Sigmoid colon (tissue), 6 donors: ENCODE measurements at regions not wholly inside any gene's neighbourhood (a gene's known extent, or its start where the extent isn't known, plus 50 kb on each side); places are given as distances from the start of the nearest gene placed in this dataset.

ENCODE experiments used
- DNase-seq: peaks from one replicate; pipeline ENCODE4 v3.0.0-alpha.2; 2019
- H3K27ac ChIP-seq, 4 donors: fragments of 200-600 bp; sonication (generic); one replicate each; pipeline ENCODE4 v1.5.1; 2016 to 2019; ENCODE audit warnings: mild to moderate bottlenecking in 1 of 4
- H3K27me3 ChIP-seq, 3 donors: fragments of 200-600 bp; sonication (generic); one replicate each; pipeline ENCODE4 v1.5.1; 2019; ENCODE audit warnings: mild to moderate bottlenecking in 1 of 3
- H3K36me3 ChIP-seq, 4 donors: fragments of 200-600 bp; sonication (generic); one replicate each; pipeline ENCODE4 v1.5.1; 2016 to 2019
- H3K4me1 ChIP-seq, 4 donors: fragments of 200-600 bp; sonication (generic); one replicate each; pipeline ENCODE4 v1.5.1; 2017 to 2019
- H3K4me3 ChIP-seq, 4 donors: fragments of 200-600 bp; sonication (generic); one replicate each; pipeline ENCODE4 v1.5.1; 2017 to 2019; ENCODE audit warnings: mild to moderate bottlenecking in 2 of 4, moderate library complexity in 1 of 4
- H3K9me3 ChIP-seq, 4 donors: fragments of 200-600 bp in 3 of 4; sonication (generic) in 3 of 4; one replicate each; pipeline versions ENCODE4 v1.5.1 to v1.6.1; 2013 to 2019
- EP300 ChIP-seq, 4 donors: sonication (generic); formaldehyde crosslinking; IDR thresholded peaks; one replicate each; pipeline ENCODE4 v1.6.1; 2017; ENCODE audit warnings: antibody characterized with exemption in 4 of 4
- POLR2A ChIP-seq, 2 donors: fragments of 450-650 bp; IDR thresholded peaks; one replicate each; pipeline ENCODE4 v1.6.1; 2016; ENCODE audit warnings: antibody characterized with exemption in 2 of 2, mild to moderate bottlenecking in 2 of 2, moderate library complexity in 2 of 2
- POLR2AphosphoS5 ChIP-seq, 4 donors: sonication (generic); formaldehyde crosslinking; IDR thresholded peaks; one replicate each; pipeline ENCODE4 v1.6.1; 2017; ENCODE audit warnings: antibody characterized with exemption in 4 of 4
- WGBS, 2 donors: extraction: QIAGEN DNeasy Blood & Tissue Kit; methylation state at CpG; one replicate each; pipeline ENCODE4 v1.1.7; 2013; 5-methylcytosine and 5-hydroxymethylcytosine counted together
- intact Hi-C: fragments of 100-400 bp; cut with DNase I; formaldehyde crosslinking; loops from one replicate; pipeline ENCODE4 v1.15.1; 2023
- TF ChIP-seq, protein P1 (sequence below), 4 experiments: fragments of 450-650 bp in 3 of 4; fragments of 200-600 bp in 1 of 4; IDR thresholded peaks; one replicate each; pipeline ENCODE4 v1.5.1; 2016 to 2019; ENCODE audit warnings: antibody characterized with exemption in 4 of 4, mild to moderate bottlenecking in 3 of 4, moderate library complexity in 2 of 4
- donor health status: healthy with polysubstance abuse.
- donor health status: healthy.

DNA sequence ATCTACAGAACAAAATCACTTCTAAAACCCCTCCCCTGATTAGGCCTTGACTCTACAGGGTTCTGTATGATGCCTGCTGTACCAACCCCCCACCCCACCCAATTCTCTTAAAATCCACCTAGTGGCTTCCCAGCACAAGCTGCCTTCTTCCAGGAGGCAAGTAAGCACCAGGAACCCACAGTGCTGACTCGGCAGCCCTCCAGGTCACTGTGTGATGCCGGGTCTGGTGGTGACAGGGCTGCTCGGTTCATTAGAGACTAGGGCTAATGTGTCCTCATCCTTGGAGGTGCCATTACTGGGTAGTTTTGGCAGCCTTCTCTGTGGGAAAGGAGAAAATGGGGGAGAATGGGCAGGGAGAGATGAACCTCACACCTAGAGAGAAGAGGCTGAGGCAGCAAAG lies 363.5 kb downstream of the PTPRU start:
- TF ChIP-seq, protein P1, sequence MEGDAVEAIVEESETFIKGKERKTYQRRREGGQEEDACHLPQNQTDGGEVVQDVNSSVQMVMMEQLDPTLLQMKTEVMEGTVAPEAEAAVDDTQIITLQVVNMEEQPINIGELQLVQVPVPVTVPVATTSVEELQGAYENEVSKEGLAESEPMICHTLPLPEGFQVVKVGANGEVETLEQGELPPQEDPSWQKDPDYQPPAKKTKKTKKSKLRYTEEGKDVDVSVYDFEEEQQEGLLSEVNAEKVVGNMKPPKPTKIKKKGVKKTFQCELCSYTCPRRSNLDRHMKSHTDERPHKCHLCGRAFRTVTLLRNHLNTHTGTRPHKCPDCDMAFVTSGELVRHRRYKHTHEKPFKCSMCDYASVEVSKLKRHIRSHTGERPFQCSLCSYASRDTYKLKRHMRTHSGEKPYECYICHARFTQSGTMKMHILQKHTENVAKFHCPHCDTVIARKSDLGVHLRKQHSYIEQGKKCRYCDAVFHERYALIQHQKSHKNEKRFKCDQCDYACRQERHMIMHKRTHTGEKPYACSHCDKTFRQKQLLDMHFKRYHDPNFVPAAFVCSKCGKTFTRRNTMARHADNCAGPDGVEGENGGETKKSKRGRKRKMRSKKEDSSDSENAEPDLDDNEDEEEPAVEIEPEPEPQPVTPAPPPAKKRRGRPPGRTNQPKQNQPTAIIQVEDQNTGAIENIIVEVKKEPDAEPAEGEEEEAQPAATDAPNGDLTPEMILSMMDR (IDR thresholded peaks at IDR 0.05): no peak
- TF ChIP-seq POLR2AphosphoS5 (IDR thresholded peaks at IDR 0.05) (no peak), EP300 (IDR thresholded peaks at IDR 0.05) (no peak), POLR2A (IDR thresholded peaks at IDR 0.05) (no peak)
- H3K9me3 ChIP-seq: no peaks in the 10 kb centered on the region
- H3K27ac ChIP-seq: no peak overlapping the region
- intact Hi-C loops: no loop called here
- no peak overlapping the region for H3K4me3 ChIP-seq
- peaks cover 0 to 8% (median 0%) of the 10 kb centered on the region in 3 donors for H3K27me3 ChIP-seq
- no peak for DNase-seq
- no peaks in the 10 kb centered on the region for H3K36me3 ChIP-seq
- 81 to 86% methylated on average over 3 of the region's 3 CpGs for WGBS, 2 donors
- H3K4me1 ChIP-seq: no peaks in the 10 kb centered on the region

DNA sequence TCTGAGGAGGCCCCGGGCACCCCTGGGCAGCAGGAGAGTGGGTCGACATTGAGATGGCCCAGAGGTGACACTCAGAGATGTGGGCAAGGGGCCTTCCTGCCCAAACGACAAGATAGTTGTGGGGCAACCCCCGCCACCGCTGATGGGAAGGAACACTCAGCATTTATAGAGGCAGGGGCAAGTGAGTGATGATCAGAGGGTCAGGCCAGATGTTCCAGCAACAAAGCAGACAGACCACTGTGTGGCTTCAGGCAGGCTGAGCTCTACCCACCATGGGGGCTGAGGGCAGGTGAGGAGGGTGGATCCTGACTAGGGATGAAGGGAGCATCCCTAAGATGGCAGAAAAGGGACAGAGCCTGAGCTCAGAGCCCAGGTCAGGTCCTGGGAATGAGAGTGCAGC lies 362.7 kb downstream of the PTPRU start:
- no peak for DNase-seq
- Histone ChIP-seq H3K27me3 (peaks cover 0 to 8% (median 0%) of the 10 kb centered on the region in 3 donors), H3K27ac (no peak overlapping the region), H3K4me3 (no peak overlapping the region), H3K36me3 (no peaks in the 10 kb centered on the region), H3K4me1 (no peaks in the 10 kb centered on the region), H3K9me3 (no peaks in the 10 kb centered on the region)
- WGBS, 2 donors: 82 to 87% methylated on average over 5 of the region's 5 CpGs
- no peak for TF ChIP-seq POLR2AphosphoS5 (IDR thresholded peaks at IDR 0.05)
- TF ChIP-seq, protein P1 (IDR thresholded peaks at IDR 0.05): no peak
- no peak for TF ChIP-seq EP300 (IDR thresholded peaks at IDR 0.05)
- TF ChIP-seq POLR2A (IDR thresholded peaks at IDR 0.05): no peak
- intact Hi-C loops: no loop called here

- TF ChIP-seq, protein P1 (IDR thresholded peaks at IDR 0.05): no peak
- H3K4me1 ChIP-seq: no peaks in the 10 kb centered on the region
- no peak overlapping the region for H3K27ac ChIP-seq
- WGBS, 2 donors: 72 to 80% methylated on average over 5 of the region's 5 CpGs
- peaks cover 0 to 8% (median 0%) of the 10 kb centered on the region in 3 donors for H3K27me3 ChIP-seq
- no peak overlapping the region for H3K4me3 ChIP-seq
- no peaks in the 10 kb centered on the region for H3K36me3 ChIP-seq
- DNase-seq: no peak
- no peaks in the 10 kb centered on the region for H3K9me3 ChIP-seq
- intact Hi-C loops: no loop called here
These were observed 361.5 kb downstream of the PTPRU start for GRCh38 chr1:29597861-29598260.

- Histone ChIP-seq H3K9me3 (no peaks in the 10 kb centered on the region), H3K4me1 (no peaks in the 10 kb centered on the region), H3K4me3 (no peak overlapping the region), H3K27ac (no peak overlapping the region), H3K27me3 (peaks cover 0 to 15% (median 0%) of the 10 kb centered on the region in 3 donors), H3K36me3 (no peaks in the 10 kb centered on the region)
- TF ChIP-seq, protein P1 (IDR thresholded peaks at IDR 0.05): no peak
- TF ChIP-seq EP300 (IDR thresholded peaks at IDR 0.05): no peak
- no peak for TF ChIP-seq POLR2AphosphoS5 (IDR thresholded peaks at IDR 0.05)
- TF ChIP-seq POLR2A (IDR thresholded peaks at IDR 0.05): no peak
- 62 to 66% methylated on average over 4 of the region's 4 CpGs for WGBS, 2 donors
- intact Hi-C loops: no loop called here
- DNase-seq: no peak
These were observed 357.5 kb downstream of the PTPRU start for GRCh38 chr1:29593601-29594382.

GRCh38 chr1:29592731-29593130 lies 356.4 kb downstream of the PTPRU start:
- Histone ChIP-seq H3K36me3 (no peaks in the 10 kb centered on the region), H3K27ac (no peak overlapping the region), H3K27me3 (peaks cover 0 to 7% (median 0%) of the 10 kb centered on the region in 3 donors), H3K4me1 (no peaks in the 10 kb centered on the region), H3K4me3 (no peak overlapping the region), H3K9me3 (no peaks in the 10 kb centered on the region)
- TF ChIP-seq POLR2AphosphoS5 (IDR thresholded peaks at IDR 0.05): no peak
- TF ChIP-seq EP300 (IDR thresholded peaks at IDR 0.05): no peak
- no peak for TF ChIP-seq POLR2A (IDR thresholded peaks at IDR 0.05)
- TF ChIP-seq, protein P1 (IDR thresholded peaks at IDR 0.05): no peak
- DNase-seq: no peak
- intact Hi-C loops: no loop called here
- WGBS, 2 donors: 49 to 53% methylated on average over 5 of the region's 5 CpGs
